COLO668 (cell line): ENCODE measurements at regions not wholly inside any gene's neighbourhood (a gene's known extent, or its start where the extent isn't known, plus 50 kb on each side); places are given as distances from the start of the nearest gene placed in this dataset.

Experiments used
- DNase-seq: peaks from one replicate; lab custom pipeline; 2025; ENCODE audit not compliant: unreplicated experiment; lab: John Stamatoyannopoulos, UW

DNA sequence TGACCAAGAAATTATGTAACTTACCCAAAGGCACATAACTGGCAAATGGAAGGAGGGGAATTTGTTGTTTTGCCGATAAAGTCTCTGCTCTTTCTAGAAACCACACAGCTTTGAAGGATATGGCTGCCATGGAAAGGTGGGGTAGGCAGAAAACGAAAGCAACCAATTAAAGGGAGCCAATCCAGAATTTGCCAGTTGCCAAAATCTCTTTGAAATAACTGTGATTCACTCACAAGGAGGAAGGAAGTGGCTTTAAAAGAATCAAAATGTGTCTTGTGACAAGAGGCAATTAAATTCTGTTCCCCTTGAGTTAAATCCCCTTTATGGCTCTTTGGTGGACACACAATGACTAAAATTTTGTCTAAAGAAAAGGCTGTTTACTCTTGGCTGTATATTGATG, 61.2 kb upstream of the CCDC190 start:
- no peak for DNase-seq

DNA sequence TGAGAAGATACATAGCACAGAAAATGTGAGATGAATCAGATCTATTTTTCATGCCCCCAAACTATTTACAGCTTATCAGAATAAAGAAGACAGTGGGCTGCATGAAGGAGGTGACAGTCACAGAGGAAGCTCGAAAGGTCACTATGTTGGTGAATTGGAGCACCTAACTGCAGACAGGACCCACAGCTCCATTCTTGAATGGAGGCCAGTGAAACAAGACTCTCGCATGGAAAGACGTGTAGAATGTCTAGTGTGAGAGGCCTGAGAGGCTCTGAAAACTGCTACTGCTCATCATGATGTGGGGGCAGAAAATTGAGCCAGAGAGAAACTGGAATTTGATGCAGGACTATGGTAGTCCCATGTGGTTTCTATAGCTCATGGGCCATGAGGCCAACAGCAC, 60.3 kb upstream of the CCDC190 start:
- no peak for DNase-seq

DNA sequence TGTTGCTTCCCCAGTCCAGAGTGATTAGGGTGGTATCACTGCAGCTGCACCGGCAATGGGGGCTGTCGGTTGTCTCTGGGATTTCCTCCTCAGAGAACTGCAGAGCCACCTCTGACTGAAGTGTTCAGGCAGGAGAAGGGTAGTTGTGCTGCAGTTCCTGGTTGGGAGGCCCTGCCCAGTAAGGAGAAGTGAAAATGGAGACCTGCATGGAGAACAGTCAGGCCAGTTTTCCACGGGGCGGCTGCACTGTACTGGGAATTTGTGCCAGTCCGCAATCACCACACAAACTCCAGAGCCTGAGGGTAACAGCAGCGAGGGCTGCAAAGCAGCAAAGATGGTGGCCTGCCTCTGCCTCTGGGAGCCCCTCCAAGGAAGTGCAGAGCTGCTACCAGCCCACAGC, 58.1 kb upstream of the CCDC190 start:
- no peak for DNase-seq

DNA sequence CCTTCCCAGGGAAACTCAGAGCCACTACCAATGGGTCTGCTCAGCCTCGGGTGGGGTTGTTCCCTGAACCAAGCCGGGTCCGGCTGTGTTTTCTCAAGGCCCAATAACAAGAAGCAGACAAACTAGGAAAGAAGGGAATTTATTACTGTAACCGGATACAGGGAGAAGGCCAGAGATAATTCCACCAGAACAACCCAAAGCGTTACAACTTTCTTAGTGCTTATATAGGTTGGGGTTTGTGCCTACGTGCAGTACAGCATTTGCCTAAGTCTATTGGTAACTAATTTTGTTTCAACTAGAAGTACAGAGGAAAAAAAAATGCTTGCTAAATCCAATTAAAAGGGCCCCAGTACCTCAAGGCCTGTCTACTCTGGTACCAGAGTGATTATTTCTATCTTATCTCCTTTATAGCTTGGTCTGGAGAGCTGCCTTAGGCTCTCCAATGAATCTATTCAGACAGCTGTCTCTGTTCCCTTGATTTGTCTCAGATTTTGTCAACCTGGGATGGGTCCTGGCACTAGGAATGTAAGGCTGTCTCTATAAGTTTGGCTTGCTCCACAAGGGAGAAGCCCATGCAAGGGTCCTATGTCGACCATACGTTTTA, 57.3 kb upstream of the CCDC190 start:
- no peak for DNase-seq

DNA sequence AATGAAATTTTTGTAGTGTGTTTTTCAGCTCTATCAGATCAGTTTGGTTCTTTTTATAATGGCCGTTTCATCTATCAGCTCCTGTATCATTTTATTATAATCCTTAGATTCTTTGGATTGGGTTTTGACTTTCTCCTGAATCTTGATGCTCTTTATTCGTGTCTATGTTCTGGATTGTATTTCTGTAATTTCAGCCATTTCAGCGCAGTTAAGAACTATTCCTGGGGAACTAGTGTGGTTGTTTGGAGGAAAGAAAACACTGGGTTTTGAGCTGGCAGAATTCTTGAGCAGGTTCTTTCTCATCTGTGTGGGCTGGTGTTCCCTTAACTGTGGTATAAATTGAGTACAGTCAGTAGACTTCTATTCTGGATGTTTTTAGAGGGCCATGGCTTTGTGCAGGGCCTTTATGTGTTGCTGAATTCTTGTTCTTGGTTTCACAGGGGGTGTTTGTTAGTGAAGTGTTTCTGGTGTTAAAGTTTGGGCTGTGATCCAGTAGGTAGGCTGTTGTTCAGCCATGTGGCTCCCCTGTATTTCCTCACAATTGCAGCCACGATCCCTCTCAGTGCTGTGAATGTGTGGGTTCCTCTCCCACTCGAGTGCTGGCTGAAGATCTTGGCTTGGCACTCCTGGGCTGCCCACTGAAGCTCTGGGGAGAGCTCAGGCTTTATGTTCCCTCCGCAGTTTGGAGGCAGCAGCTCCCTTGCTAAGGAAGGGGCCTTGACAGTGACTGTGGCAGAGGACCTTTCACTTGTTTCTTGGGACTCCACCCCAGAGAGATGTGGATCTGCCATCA, 56.0 kb upstream of the CCDC190 start:
- no peak for DNase-seq

DNA sequence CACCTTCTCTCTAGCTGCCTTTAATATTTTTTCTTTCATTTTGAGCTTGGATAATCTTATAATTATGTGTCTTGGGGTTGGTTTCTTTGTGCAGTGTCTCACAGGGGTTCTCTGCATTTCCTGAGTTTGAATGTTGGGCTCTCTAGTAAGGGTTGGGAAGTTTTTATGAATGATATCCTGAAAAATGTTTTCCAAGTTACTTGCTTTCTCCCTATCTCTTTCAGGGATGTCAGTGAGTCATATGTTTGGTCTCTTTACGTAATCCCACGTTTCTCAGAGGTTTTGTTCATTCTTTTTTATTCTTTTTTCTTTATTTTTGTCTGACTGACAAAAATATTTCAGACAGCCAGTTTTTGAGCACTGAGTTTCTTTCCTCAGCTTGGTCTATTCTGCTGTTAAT, 55.4 kb upstream of the CCDC190 start:
- no peak for DNase-seq

DNA sequence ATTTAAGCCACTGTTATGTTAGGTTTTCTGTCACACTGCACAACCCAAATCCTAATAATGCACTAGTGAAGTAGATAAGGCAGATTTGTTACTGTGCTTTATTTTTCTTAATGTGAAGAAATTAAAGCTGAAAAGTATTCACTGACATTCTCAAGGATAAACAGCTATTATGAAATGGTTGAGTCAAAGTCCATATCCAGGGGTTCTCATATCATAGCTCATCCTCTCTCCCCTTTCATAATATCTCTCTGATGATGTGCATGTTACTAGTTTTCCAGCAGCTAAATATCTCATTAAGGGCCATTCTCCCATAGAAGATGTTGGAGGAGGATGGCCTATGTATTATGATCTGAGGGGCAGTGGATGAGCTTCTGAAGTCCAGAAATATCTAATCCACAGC, 53.6 kb upstream of the CCDC190 start:
- no peak for DNase-seq

DNA sequence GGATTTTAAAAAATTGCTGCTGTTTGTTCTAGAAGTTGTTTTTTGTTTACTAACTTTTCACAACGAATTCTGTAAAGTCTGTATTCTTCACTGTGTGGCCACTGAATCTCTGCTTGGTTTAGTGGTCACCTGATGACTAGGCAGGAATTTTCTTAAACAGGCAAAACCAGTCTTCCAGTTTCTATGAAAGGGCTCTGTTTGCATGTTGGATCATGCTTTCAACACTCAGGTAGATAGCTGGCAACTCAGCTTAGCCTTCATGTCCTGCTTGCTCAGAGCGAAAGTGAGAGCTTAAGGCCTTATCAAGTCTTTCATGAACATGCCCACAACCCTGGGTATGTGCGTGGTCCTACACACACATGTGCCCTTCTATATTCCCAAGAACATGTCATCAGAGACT, 52.4 kb upstream of the CCDC190 start:
- DNase-seq = no peak

DNA sequence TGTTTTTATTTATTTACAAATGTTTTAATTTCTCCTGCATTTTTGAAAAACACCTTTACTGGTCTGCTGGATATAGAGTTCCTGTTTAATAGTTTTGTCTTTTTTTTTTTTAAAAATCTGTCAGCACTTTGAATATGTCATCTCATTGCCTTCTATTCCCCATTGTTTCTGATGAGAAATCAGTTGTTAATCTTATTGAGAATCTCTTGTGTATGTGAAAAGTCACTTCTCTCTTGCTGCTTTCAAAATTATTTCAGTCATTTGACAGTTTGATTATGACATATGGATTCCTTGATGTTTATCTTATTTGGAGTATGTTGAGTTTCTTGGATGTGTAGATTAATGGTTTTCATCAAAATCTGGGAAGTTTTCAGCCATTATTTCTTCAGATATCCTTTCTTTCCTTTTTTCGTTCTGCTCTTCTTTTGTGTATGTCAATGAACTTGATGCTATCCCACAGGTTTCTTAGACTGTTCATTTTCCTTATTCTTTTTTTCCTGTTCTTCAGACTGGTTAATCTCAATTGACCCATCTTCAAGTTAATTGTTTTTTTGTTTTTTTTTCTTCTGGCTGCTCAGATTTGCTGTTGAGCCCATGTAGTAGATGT, 51.2 kb upstream of the CCDC190 start:
- DNase-seq = no peak
